ENCODE measurements at regions not wholly inside any gene's neighbourhood (a gene's known extent, or its start where the extent isn't known, plus 50 kb on each side); places are given as distances from the start of the nearest gene placed in this dataset.

GRCh38 chr3:30974071-30974470 is 79.6 kb upstream of the GADL1 start:
- no peaks in the 10 kb centered on the region for H3K4me1 Mint-ChIP-seq
- H3K9me3 Mint-ChIP-seq: no peaks in the 10 kb centered on the region
- TF ChIP-seq, protein P1, sequence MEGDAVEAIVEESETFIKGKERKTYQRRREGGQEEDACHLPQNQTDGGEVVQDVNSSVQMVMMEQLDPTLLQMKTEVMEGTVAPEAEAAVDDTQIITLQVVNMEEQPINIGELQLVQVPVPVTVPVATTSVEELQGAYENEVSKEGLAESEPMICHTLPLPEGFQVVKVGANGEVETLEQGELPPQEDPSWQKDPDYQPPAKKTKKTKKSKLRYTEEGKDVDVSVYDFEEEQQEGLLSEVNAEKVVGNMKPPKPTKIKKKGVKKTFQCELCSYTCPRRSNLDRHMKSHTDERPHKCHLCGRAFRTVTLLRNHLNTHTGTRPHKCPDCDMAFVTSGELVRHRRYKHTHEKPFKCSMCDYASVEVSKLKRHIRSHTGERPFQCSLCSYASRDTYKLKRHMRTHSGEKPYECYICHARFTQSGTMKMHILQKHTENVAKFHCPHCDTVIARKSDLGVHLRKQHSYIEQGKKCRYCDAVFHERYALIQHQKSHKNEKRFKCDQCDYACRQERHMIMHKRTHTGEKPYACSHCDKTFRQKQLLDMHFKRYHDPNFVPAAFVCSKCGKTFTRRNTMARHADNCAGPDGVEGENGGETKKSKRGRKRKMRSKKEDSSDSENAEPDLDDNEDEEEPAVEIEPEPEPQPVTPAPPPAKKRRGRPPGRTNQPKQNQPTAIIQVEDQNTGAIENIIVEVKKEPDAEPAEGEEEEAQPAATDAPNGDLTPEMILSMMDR (conservative IDR thresholded peaks at IDR 0.05): no peak
- DNase-seq (ENCODE audit: low read depth, low spot score): no peak
- no peak overlapping the region for H3K4me3 Mint-ChIP-seq
- no peaks in the 10 kb centered on the region for H3K36me3 Mint-ChIP-seq (ENCODE audit: low read depth)
- no peak overlapping the region for H3K27ac Mint-ChIP-seq (ENCODE audit: unreplicated experiment)
- no peaks in the 10 kb centered on the region for H3K27me3 Mint-ChIP-seq (ENCODE audit: low read depth)

DNA sequence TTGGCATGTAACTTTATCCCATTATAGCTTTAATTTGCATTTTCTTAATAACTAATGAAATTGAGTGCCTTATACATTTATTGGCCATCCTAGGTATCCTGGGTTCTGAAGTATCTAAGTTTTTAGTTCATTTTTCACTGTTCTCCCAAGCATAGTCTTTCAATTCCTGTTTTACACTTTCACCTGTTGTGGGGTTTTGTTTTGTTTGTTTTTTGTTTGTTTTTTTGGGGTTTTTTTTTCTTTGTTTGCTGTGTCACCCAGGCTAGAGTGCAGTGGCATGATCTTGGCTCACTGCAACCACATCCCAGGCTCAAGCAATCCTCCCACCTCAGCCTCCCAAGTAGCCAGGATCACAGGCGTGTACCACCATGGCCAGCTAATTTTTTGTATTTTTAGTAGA is 83.1 kb upstream of the GADL1 start:
- H3K27ac Mint-ChIP-seq (ENCODE audit: unreplicated experiment): no peak overlapping the region
- no peaks in the 10 kb centered on the region for H3K4me1 Mint-ChIP-seq
- DNase-seq (ENCODE audit: low read depth, low spot score): no peak
- no peaks in the 10 kb centered on the region for H3K9me3 Mint-ChIP-seq
- H3K27me3 Mint-ChIP-seq (ENCODE audit: low read depth): no peaks in the 10 kb centered on the region
- H3K4me3 Mint-ChIP-seq: no peak overlapping the region
- no peaks in the 10 kb centered on the region for H3K36me3 Mint-ChIP-seq (ENCODE audit: low read depth)
- TF ChIP-seq, protein P1 (conservative IDR thresholded peaks at IDR 0.05): no peak

GRCh38 chr3:30980993-30981392 is 86.5 kb upstream of the GADL1 start:
- H3K4me1 Mint-ChIP-seq: no peaks in the 10 kb centered on the region
- H3K9me3 Mint-ChIP-seq: no peaks in the 10 kb centered on the region
- no peaks in the 10 kb centered on the region for H3K36me3 Mint-ChIP-seq (ENCODE audit: low read depth)
- H3K27ac Mint-ChIP-seq (ENCODE audit: unreplicated experiment): no peak overlapping the region
- TF ChIP-seq, protein P1 (conservative IDR thresholded peaks at IDR 0.05): no peak
- H3K27me3 Mint-ChIP-seq (ENCODE audit: low read depth): no peaks in the 10 kb centered on the region
- no peak overlapping the region for H3K4me3 Mint-ChIP-seq
- no peak for DNase-seq (ENCODE audit: low read depth, low spot score)

DNA sequence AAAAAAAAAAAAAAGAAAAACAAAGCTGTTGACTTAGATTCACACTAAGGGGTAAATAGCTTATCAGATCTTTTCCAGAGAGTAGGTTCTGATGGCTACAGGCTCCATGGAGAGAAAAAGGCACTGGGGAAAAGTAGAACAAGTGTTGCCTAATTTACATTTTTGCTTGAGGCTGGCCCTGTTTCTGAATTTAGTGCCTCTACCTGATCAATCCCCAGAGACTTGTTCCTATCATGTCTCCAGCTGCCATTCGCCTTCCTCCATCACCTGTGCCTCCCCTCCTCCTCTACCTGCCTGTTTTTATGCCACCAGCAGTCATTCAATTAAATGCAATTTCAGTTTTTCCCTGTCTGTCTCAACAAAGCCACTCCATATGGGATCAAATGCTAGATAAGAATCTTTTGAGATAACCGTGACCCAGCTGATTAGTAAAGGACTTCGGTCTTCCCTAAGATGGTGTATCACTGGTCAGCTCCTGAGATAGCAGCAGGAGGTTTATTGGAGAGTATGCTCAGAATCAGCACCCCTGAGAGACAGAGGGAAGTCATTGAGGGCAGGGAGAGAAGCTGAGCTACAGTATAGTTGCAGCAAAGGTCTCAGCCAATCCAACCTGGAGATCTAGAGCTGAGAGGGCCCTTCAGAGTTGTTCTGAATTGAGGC is 88.1 kb upstream of the GADL1 start:
- H3K9me3 Mint-ChIP-seq: no peaks in the 10 kb centered on the region
- no peak overlapping the region for H3K4me3 Mint-ChIP-seq
- no peak overlapping the region for H3K27ac Mint-ChIP-seq (ENCODE audit: unreplicated experiment)
- H3K4me1 Mint-ChIP-seq: no peaks in the 10 kb centered on the region
- DNase-seq (ENCODE audit: low read depth, low spot score): no peak
- H3K36me3 Mint-ChIP-seq (ENCODE audit: low read depth): no peaks in the 10 kb centered on the region
- TF ChIP-seq, protein P1 (conservative IDR thresholded peaks at IDR 0.05): no peak
- no peaks in the 10 kb centered on the region for H3K27me3 Mint-ChIP-seq (ENCODE audit: low read depth)

DNA sequence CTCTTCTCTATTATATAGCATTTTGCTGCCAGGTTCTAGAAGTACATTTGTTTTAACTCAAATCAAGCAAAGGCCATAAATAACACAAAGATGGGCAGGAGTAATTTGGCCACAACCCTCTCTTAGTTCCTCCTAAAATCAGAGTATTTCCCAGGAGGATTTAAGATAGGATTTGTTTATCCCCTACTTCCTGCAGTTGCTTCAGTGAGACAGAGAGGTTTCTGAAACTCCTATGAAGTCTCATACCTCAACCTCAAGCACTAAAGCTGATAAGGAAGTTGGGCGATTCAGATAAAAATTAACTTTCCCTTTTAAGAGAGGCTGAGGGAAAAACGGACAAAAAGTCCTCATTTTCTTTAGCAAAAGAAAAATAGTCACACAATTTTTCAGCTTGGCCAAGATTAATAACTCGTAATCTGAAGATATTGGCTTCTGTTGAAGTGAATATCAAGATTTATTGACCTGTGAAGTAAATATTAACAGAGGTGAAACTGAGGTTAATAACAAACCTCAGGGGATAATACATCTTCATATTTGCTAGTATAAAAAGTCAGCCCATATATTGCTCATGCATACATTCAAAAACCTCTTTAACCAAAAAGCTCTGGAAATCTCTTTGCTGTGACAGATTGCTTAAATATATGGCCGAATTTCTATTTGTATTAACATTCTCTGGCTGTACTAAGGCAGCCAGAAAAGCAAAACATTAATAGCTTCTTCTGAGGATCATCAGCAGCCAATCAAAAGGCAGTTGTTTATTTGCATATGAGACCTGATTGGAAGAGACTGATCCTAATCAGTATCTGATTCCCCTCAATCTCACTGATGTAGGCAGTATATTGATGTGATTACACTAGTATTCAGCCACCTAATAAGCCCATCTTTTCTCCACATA is 90.6 kb upstream of the GADL1 start:
- Mint-ChIP-seq H3K9me3 (no peaks in the 10 kb centered on the region), H3K27me3 (ENCODE audit: low read depth) (no peaks in the 10 kb centered on the region), H3K27ac (ENCODE audit: unreplicated experiment) (no peak overlapping the region), H3K36me3 (ENCODE audit: low read depth) (no peaks in the 10 kb centered on the region), H3K4me3 (no peak overlapping the region), H3K4me1 (no peaks in the 10 kb centered on the region)
- TF ChIP-seq, protein P1 (conservative IDR thresholded peaks at IDR 0.05): no peak
- no peak for DNase-seq (ENCODE audit: low read depth, low spot score)

All from neural crest cell (in vitro differentiated cells).